ENCODE measurements at regions not wholly inside any gene's neighbourhood (a gene's known extent, or its start where the extent isn't known, plus 50 kb on each side); places are given as distances from the start of the nearest gene placed in this dataset.

DNA sequence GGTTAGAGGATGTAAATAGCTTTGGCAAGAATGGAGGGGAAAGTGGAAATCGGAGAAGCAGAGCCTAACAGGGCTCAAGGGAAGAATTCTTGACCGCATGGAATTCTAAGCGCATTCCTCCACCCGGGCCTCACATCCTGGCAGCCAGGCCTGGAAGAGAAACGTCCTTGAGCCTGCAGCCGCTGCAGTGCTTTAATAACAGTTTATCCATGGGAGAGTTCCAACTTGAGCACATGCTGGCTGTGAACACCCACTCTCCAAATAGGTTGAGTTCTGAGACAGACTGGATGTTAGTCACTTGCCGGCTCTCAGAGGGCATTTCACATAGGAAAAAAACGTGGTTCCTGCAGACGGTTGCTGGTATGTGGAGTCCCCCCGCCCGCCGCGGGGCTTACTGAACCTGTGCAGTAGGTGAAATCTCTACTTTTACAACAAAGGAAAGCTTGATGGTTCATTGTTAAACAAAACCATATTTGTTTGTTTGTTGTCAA is 61.4 kb upstream of the STEAP1B start (continued):
- TF ChIP-seq CHD7 (IDR thresholded peaks at IDR 0.05; ENCODE audit: insufficient replicate concordance, low read length), result peak; percentile 30
- TF ChIP-seq FOSL1 (IDR thresholded peaks at IDR 0.05; ENCODE audit: insufficient read depth, low read depth, low read length), result no peak
- TF ChIP-seq TBP (IDR thresholded peaks at IDR 0.05; ENCODE audit: low read depth, low read length), result no peak
- no peak for TF ChIP-seq CREB1 (IDR thresholded peaks at IDR 0.05)
- TF ChIP-seq TEAD4 (IDR thresholded peaks at IDR 0.05; ENCODE audit: low read depth, low read length), result peak; percentile 95
- TF ChIP-seq TAF1 (IDR thresholded peaks at IDR 0.05; ENCODE audit: low read depth, low read length), result 0 out of 2 replicates have a peak, but pooled peaks have one; percentile 42
- no peak; a peak in 1 of 4 replicates for TF ChIP-seq RAD21 (IDR thresholded peaks at IDR 0.05 in 1 of 2, conservative IDR thresholded peaks at IDR 0.05 in 1 of 2; ENCODE audit: low read depth in 2 of 2, low read length in 2 of 2)
- TF ChIP-seq, protein P1, sequence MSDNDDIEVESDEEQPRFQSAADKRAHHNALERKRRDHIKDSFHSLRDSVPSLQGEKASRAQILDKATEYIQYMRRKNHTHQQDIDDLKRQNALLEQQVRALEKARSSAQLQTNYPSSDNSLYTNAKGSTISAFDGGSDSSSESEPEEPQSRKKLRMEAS (IDR thresholded peaks at IDR 0.05), result peak; percentile 63
- TF ChIP-seq, protein P2, sequence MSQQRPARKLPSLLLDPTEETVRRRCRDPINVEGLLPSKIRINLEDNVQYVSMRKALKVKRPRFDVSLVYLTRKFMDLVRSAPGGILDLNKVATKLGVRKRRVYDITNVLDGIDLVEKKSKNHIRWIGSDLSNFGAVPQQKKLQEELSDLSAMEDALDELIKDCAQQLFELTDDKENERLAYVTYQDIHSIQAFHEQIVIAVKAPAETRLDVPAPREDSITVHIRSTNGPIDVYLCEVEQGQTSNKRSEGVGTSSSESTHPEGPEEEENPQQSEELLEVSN (IDR thresholded peaks at IDR 0.05), result 0 out of 2 replicates have a peak, but pooled peaks have one; percentile 13
- peak; percentile 28; the same call in 1 of the 2 replicates for TF ChIP-seq POLR2AphosphoS5 (IDR thresholded peaks at IDR 0.05; ENCODE audit: low read depth, low read length)
